Endothelial cell of umbilical vein (primary cell): ENCODE measurements at regions not wholly inside any gene's neighbourhood (a gene's known extent, or its start where the extent isn't known, plus 50 kb on each side); places are given as distances from the start of the nearest gene placed in this dataset.

ENCODE experiments used
- BruUV-seq: library from RNA; stranded (reverse); fragments of 400-500 nt; replicated peaks from 2 replicates; lab custom pipeline; 2021; lab: Mats Ljungman, UMichigan
- CTCF ChIA-PET: fragments of 300-600, 350-600 bp; sonication (Branson Sonifier 250); formaldehyde crosslinking; loops from one replicate; lab custom pipeline; 2021; ENCODE audit warnings: antibody characterized with exemption, inconsistent platforms; lab: Charles Lee
- POLR2A ChIA-PET: fragments of 300-600, 350-600 bp; sonication (Branson Sonifier 250); formaldehyde crosslinking; loops from one replicate; lab custom pipeline; 2021; ENCODE audit warnings: antibody characterized with exemption, inconsistent platforms; lab: Charles Lee
- DNase-seq: peaks from one replicate; pipeline ENCODE4 v3.0.0-alpha.2; 2011; ENCODE audit warnings: low read depth, low spot score
- FAIRE-seq: peaks from 2 replicates; lab custom pipeline; 2011; peaks lifted over from hg19 to GRCh38; lab: Jason Lieb, UNC
- H2AFZ ChIP-seq: 2 replicates; pipeline ENCODE4 v1.6.0; 2012; ENCODE audit warnings: low read depth, low read length, control low read depth, inconsistent platforms
- H3K27ac ChIP-seq: 2 replicates; pipeline ENCODE4 v1.5.1; 2011; ENCODE audit warnings: low read depth, mild to moderate bottlenecking, control low read depth, low read length, moderate library complexity; ENCODE audit not compliant: insufficient read depth
- H3K27me3 ChIP-seq, 2 experiments: 2 replicates each; pipeline versions ENCODE4 v1.6.0 to v1.6.1; 2011; ENCODE audit warnings: low read length in 2 of 2, mixed read lengths in 1 of 2; ENCODE audit not compliant: control insufficient read depth in 2 of 2, insufficient read depth in 2 of 2
- H3K36me3 ChIP-seq, 2 experiments: 2 replicates in 1 of 2; 3 replicates in 1 of 2; pipeline ENCODE4 v1.5.1; 2011; ENCODE audit warnings: low read length in 2 of 2, mild to moderate bottlenecking in 1 of 2, moderate library complexity in 1 of 2; ENCODE audit not compliant: control insufficient read depth in 2 of 2, insufficient read depth in 2 of 2; ENCODE audit errors: extremely low read depth in 1 of 2
- H3K4me1 ChIP-seq: 3 replicates; pipeline ENCODE4 v1.5.1; 2011; ENCODE audit warnings: mild to moderate bottlenecking, low read length; ENCODE audit not compliant: control insufficient read depth, insufficient read depth; ENCODE audit errors: extremely low read depth
- H3K4me2 ChIP-seq: 2 replicates; pipeline ENCODE4 v1.6.1; 2011; ENCODE audit warnings: low read length, control low read depth, mixed read lengths; ENCODE audit not compliant: insufficient read depth
- H3K4me3 ChIP-seq, 3 experiments: fragments of 200-600 bp in 1 of 3; sonication (generic), shearing (Covaris generic) in 1 of 3; replicated peaks in 1 of 3; 2 replicates each; pipeline ENCODE4 v1.5.1; 2011 to 2016; ENCODE audit warnings: control low read depth in 3 of 3, low read length in 3 of 3, mild to moderate bottlenecking in 2 of 3, inconsistent platforms in 1 of 3, low read depth in 1 of 3, moderate library complexity in 1 of 3; ENCODE audit not compliant: insufficient read depth in 1 of 3
- H3K79me2 ChIP-seq: 2 replicates; pipeline ENCODE4 v1.6.0; 2012; ENCODE audit warnings: low read length, inconsistent platforms; ENCODE audit not compliant: control insufficient read depth, insufficient read depth
- H3K9ac ChIP-seq: replicated peaks from 2 replicates; pipeline ENCODE3; 2011; ENCODE audit warnings: low read length, control low read depth; ENCODE audit not compliant: insufficient read depth; ENCODE audit errors: extremely low read depth
- H3K9me1 ChIP-seq: replicated peaks from 3 replicates; pipeline ENCODE4 v1.6.0; 2011; ENCODE audit warnings: mild to moderate bottlenecking, low read length; ENCODE audit not compliant: control insufficient read depth, insufficient read depth; ENCODE audit errors: extremely low read depth
- H3K9me3 ChIP-seq: replicated peaks from 2 replicates; pipeline ENCODE4 v1.5.1; 2012; ENCODE audit warnings: low read length, inconsistent platforms; ENCODE audit not compliant: control insufficient read depth, insufficient read depth
- H4K20me1 ChIP-seq: replicated peaks from 2 replicates; pipeline ENCODE3; 2011; ENCODE audit warnings: mild to moderate bottlenecking, low read length; ENCODE audit not compliant: control insufficient read depth, insufficient read depth; ENCODE audit errors: extremely low read depth
- EZH2 ChIP-seq: IDR thresholded peaks from 2 replicates; pipeline ENCODE4 v1.6.1; 2012; ENCODE audit warnings: borderline replicate concordance, low read depth, mild to moderate bottlenecking, moderate library complexity, low read length, inconsistent platforms; ENCODE audit not compliant: severe bottlenecking
- FOS ChIP-seq: IDR thresholded peaks from 2 replicates; pipeline ENCODE4 v1.6.1; 2011; ENCODE audit warnings: mild to moderate bottlenecking, low read length, moderate library complexity, borderline replicate concordance; ENCODE audit not compliant: insufficient read depth
- GATA2 ChIP-seq: IDR thresholded peaks from 2 replicates; pipeline ENCODE4 v1.7.0; 2011; ENCODE audit warnings: low read depth, mild to moderate bottlenecking, moderate library complexity, mixed read lengths, low read length; ENCODE audit not compliant: insufficient read length, insufficient read depth
- JUN ChIP-seq: IDR thresholded peaks from 2 replicates; pipeline ENCODE4 v1.6.1; 2011; ENCODE audit warnings: borderline replicate concordance, low read depth; ENCODE audit not compliant: insufficient read length, insufficient read depth
- MYC ChIP-seq: IDR thresholded peaks from one replicate; pipeline ENCODE4 v1.6.1; 2011; ENCODE audit warnings: mild to moderate bottlenecking, low read depth, low read length
- POLR2A ChIP-seq: IDR thresholded peaks from 2 replicates; pipeline ENCODE4 v1.6.1; 2012; ENCODE audit warnings: low read depth, mild to moderate bottlenecking, control low read depth, low read length
- POLR2AphosphoS5 ChIP-seq: IDR thresholded peaks from 2 replicates; pipeline ENCODE4 v1.6.1; 2012; ENCODE audit warnings: low read depth, mild to moderate bottlenecking, control low read depth, low read length, moderate library complexity; ENCODE audit not compliant: insufficient read depth
- dilution Hi-C: fragments of 300-500 bp; cut with MboI; formaldehyde crosslinking; loops from one replicate; pipeline ENCODE4 v1.15.0; 2019; ENCODE audit warnings: low sequenced_read_pairs; ENCODE audit not compliant: extremely low pct_ligation_motif_present
- intact Hi-C: fragments of 100-400 bp; cut with micrococcal nuclease; formaldehyde crosslinking; loops from one replicate; pipeline ENCODE4 v1.10.0; 2022
- TF ChIP-seq, protein P1 (sequence below), 2 donors: IDR thresholded peaks; 1 replicate in 1 of 2; 2 replicates in 1 of 2; pipeline ENCODE4 v1.5.1; 2011; ENCODE audit warnings: low read length in 2 of 2, mild to moderate bottlenecking in 2 of 2, moderate library complexity in 2 of 2, control low read depth in 1 of 2, inconsistent platforms in 1 of 2, low read depth in 1 of 2; ENCODE audit not compliant: insufficient read depth in 1 of 2; ENCODE audit errors: extremely low read depth in 1 of 2
- TF ChIP-seq, protein P2 (sequence below): IDR thresholded peaks from 2 replicates; pipeline ENCODE4 v1.6.1; 2011; ENCODE audit not compliant: insufficient read depth, insufficient read length

DNA sequence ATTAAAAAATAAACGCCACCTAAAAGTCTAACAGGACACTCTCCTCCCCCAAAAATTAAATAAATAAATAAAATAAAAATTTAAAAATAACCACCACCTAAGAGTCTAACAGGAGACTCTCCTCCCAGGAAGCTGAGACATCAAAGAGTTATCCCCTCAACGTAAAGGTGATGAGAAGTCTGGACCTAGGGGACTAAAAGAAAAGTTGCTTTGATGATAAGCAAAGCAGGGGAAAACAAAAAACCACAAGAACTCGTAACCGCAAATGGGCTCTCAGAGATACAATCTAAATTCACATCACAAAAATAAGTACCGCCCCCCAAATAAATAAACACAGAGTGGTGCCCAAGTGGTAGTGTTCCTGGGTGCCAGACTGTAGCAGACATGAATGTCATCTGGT lies 412.2 kb downstream of the ZFHX3 start:
- no peak overlapping the region for H3K4me3 ChIP-seq
- DNase-seq (no peak), FAIRE-seq (no peak)
- H3K27me3 ChIP-seq, result no peaks in the 10 kb centered on the region
- peaks cover 8% of the 10 kb centered on the region for H3K4me1 ChIP-seq
- H4K20me1 ChIP-seq, result no peaks in the 10 kb centered on the region
- no peaks in the 10 kb centered on the region for H3K79me2 ChIP-seq
- TF ChIP-seq EZH2 (no peak), JUN (no peak), FOS (no peak)
- TF ChIP-seq, protein P1, sequence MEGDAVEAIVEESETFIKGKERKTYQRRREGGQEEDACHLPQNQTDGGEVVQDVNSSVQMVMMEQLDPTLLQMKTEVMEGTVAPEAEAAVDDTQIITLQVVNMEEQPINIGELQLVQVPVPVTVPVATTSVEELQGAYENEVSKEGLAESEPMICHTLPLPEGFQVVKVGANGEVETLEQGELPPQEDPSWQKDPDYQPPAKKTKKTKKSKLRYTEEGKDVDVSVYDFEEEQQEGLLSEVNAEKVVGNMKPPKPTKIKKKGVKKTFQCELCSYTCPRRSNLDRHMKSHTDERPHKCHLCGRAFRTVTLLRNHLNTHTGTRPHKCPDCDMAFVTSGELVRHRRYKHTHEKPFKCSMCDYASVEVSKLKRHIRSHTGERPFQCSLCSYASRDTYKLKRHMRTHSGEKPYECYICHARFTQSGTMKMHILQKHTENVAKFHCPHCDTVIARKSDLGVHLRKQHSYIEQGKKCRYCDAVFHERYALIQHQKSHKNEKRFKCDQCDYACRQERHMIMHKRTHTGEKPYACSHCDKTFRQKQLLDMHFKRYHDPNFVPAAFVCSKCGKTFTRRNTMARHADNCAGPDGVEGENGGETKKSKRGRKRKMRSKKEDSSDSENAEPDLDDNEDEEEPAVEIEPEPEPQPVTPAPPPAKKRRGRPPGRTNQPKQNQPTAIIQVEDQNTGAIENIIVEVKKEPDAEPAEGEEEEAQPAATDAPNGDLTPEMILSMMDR (IDR thresholded peaks at IDR 0.05; ENCODE audit: extremely low read depth in 1 of 2, insufficient read depth in 1 of 2, low read depth in 1 of 2, low read length in 2 of 2), result no peak
- intact Hi-C loops (no loop called here), dilution Hi-C loops (no loop called here)
- H3K9me3 ChIP-seq, result no peaks in the 10 kb centered on the region
- no peaks in the 10 kb centered on the region for H3K36me3 ChIP-seq
- H3K9ac ChIP-seq, result no peak overlapping the region
- H3K9me1 ChIP-seq, result no peaks in the 10 kb centered on the region
- no peak overlapping the region for H2AFZ ChIP-seq
- CTCF ChIA-PET, result no interaction called here
- H3K4me2 ChIP-seq, result no peak overlapping the region
- POLR2A ChIA-PET, result no interaction called here
- H3K27ac ChIP-seq, result no peak overlapping the region
- BruUV-seq, result no TSS peak

DNA sequence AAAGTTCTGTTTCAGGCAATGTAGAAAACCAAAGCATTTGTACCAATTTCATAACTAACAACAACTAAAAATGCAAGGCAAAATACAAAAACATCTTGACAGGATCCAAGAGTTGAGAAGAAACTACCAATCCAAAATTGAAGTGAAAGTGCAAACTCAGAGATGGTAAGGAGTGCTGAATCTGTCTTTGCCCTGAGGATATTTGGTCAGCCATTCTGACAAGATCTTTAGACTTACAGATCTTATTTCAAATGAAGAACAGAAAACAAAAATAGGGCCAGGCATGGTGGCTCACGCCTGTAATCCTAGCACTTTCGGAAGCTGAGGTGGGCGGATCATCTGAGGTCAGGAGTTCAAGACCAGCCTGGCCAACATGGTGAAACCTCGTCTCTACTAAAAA lies 412.8 kb downstream of the ZFHX3 start:
- no peak for DNase-seq
- no peak for TF ChIP-seq POLR2A
- TF ChIP-seq POLR2AphosphoS5, result no peak
- TF ChIP-seq, protein P1 (IDR thresholded peaks at IDR 0.05; ENCODE audit: extremely low read depth in 1 of 2, insufficient read depth in 1 of 2, low read depth in 1 of 2, low read length in 2 of 2), result no peak
- TF ChIP-seq FOS, result no peak
- TF ChIP-seq GATA2, result no peak
- TF ChIP-seq JUN, result no peak
- no peak for TF ChIP-seq MYC
- TF ChIP-seq, protein P2, sequence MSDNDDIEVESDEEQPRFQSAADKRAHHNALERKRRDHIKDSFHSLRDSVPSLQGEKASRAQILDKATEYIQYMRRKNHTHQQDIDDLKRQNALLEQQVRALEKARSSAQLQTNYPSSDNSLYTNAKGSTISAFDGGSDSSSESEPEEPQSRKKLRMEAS, result no peak
- TF ChIP-seq EZH2, result no peak

More for the DNA sequence above, 412.8 kb downstream of the ZFHX3 start:
- Histone ChIP-seq H3K79me2 (no peaks in the 10 kb centered on the region), H4K20me1 (no peaks in the 10 kb centered on the region), H3K9ac (no peak overlapping the region), H2AFZ (no peak overlapping the region), H3K27me3 (no peaks in the 10 kb centered on the region), H3K4me1 (peaks cover 8% of the 10 kb centered on the region), H3K36me3 (no peaks in the 10 kb centered on the region), H3K4me3 (no peak overlapping the region), H3K9me3 (no peaks in the 10 kb centered on the region), H3K27ac (no peak overlapping the region), H3K4me2 (no peak overlapping the region), H3K9me1 (no peaks in the 10 kb centered on the region)
- dilution Hi-C loops (no loop called here), intact Hi-C loops (no loop called here)
- no peak for FAIRE-seq
- no TSS peak for BruUV-seq
- ChIA-PET POLR2A (no interaction called here), CTCF (no interaction called here)
